GM18870 (cell line): ENCODE measurements at regions not wholly inside any gene's neighbourhood (a gene's known extent, or its start where the extent isn't known, plus 50 kb on each side); places are given as distances from the start of the nearest gene placed in this dataset.
"Not testable (repeated sequence)": the region's sequence is repeated elsewhere in the genome, so short reads cannot be mapped to it uniquely, and the experiment has no call there.

Experiments used
- ATAC-seq: cut with Tn5 transposase; IDR thresholded peaks from one replicate; pipeline ENCODE4 v1.9.1; 2021; ENCODE audit warnings: moderate library complexity; ENCODE audit not compliant: unreplicated experiment

- ATAC-seq = no peak
Observed at GRCh38 chr11:57913715-57914704, 109.7 kb upstream of the OR9Q1 start.

- no peak for ATAC-seq
Observed at GRCh38 chr11:57917632-57918031, 106.0 kb upstream of the OR9Q1 start.

- ATAC-seq = no peak
Observed at GRCh38 chr11:57920971-57921370, 102.7 kb upstream of the OR9Q1 start.

GRCh38 chr11:57932105-57932504 is 91.6 kb upstream of the OR9Q1 start:
- no peak for ATAC-seq

GRCh38 chr11:57935402-57936049 is 88.2 kb upstream of the OR9Q1 start:
- no peak for ATAC-seq

GRCh38 chr11:57936050-57936418 is 87.6 kb upstream of the OR9Q1 start:
- ATAC-seq = no peak

- no peak for ATAC-seq
Observed at GRCh38 chr11:57937431-57937830, 86.2 kb upstream of the OR9Q1 start.

GRCh38 chr11:57938351-57938750 is 85.3 kb upstream of the OR9Q1 start:
- ATAC-seq = no peak

GRCh38 chr11:57940044-57940756 is 83.5 kb upstream of the OR9Q1 start:
- ATAC-seq = no peak

GRCh38 chr11:57941875-57942274 is 81.8 kb upstream of the OR9Q1 start:
- ATAC-seq = no peak

- ATAC-seq = no peak
Observed at GRCh38 chr11:57942808-57943207, 80.9 kb upstream of the OR9Q1 start.

GRCh38 chr11:57943766-57944165 is 79.9 kb upstream of the OR9Q1 start:
- not testable (repeated sequence) for ATAC-seq

- ATAC-seq = no peak
Observed at GRCh38 chr11:57946628-57947027, 77.1 kb upstream of the OR9Q1 start.

GRCh38 chr11:57964660-57965059 is 59.0 kb upstream of the OR9Q1 start:
- ATAC-seq = no peak

GRCh38 chr11:57971272-57972012 is 52.2 kb upstream of the OR9Q1 start:
- no peak for ATAC-seq

- ATAC-seq = no peak
Observed at GRCh38 chr11:57972013-57972367, 51.7 kb upstream of the OR9Q1 start.
